Inflammatory macrophage (primary cell): ENCODE measurements at regions not wholly inside any gene's neighbourhood (a gene's known extent, or its start where the extent isn't known, plus 50 kb on each side); places are given as distances from the start of the nearest gene placed in this dataset.

Experiments
- DNase-seq, 2 donors: peaks; one replicate each; pipeline ENCODE4 v3.0.0-alpha.2; 2020 to 2022

- DNase-seq = peak in 1 of 2 donors; percentile 11
These were observed 220.4 kb upstream of the RAG2 start for GRCh38 chr11:36818410-36818809.

GRCh38 chr11:36817336-36817965 is 219.4 kb upstream of the RAG2 start:
- no peak for DNase-seq

GRCh38 chr11:36809303-36809702 is 211.3 kb upstream of the RAG2 start:
- no peak for DNase-seq

GRCh38 chr11:36807871-36808270 is 209.8 kb upstream of the RAG2 start:
- DNase-seq = no peak

GRCh38 chr11:36803084-36803483 is 205.0 kb upstream of the RAG2 start:
- DNase-seq = no peak

- DNase-seq = no peak
These were observed 195.2 kb upstream of the RAG2 start for GRCh38 chr11:36792996-36793914.

- no peak for DNase-seq
These were observed 193.9 kb upstream of the RAG2 start for GRCh38 chr11:36791957-36792356.

GRCh38 chr11:36790526-36790925 is 192.5 kb upstream of the RAG2 start:
- DNase-seq = no peak

- DNase-seq = no peak
These were observed 185.8 kb upstream of the RAG2 start for GRCh38 chr11:36783808-36784207.

GRCh38 chr11:36779791-36780190 is 181.8 kb upstream of the RAG2 start:
- no peak for DNase-seq

GRCh38 chr11:36777311-36777710 is 179.3 kb upstream of the RAG2 start:
- no peak for DNase-seq

- no peak for DNase-seq
These were observed 177.7 kb upstream of the RAG2 start for GRCh38 chr11:36775756-36776155.

GRCh38 chr11:36775130-36775529 is 177.1 kb upstream of the RAG2 start:
- no peak for DNase-seq

GRCh38 chr11:36774603-36775002 is 176.6 kb upstream of the RAG2 start:
- DNase-seq = peak in 1 of 2 donors; percentile 34

- DNase-seq = no peak
These were observed 165.2 kb upstream of the RAG2 start for GRCh38 chr11:36763187-36763586.

- DNase-seq = no peak
These were observed 159.0 kb upstream of the RAG2 start for GRCh38 chr11:36757075-36757474.

GRCh38 chr11:36753960-36754359 is 155.9 kb upstream of the RAG2 start:
- DNase-seq = no peak

- DNase-seq = no peak
These were observed 154.0 kb upstream of the RAG2 start for GRCh38 chr11:36751996-36752395.

GRCh38 chr11:36751335-36751781 is 153.3 kb upstream of the RAG2 start:
- DNase-seq = no peak

GRCh38 chr11:36750349-36750748 is 152.3 kb upstream of the RAG2 start:
- DNase-seq = no peak

GRCh38 chr11:36748836-36749235 is 150.8 kb upstream of the RAG2 start:
- DNase-seq = no peak

GRCh38 chr11:36746886-36747710 is 149.1 kb upstream of the RAG2 start:
- DNase-seq = peak; percentile 90 to 91
